ENCODE measurements at regions not wholly inside any gene's neighbourhood (a gene's known extent, or its start where the extent isn't known, plus 50 kb on each side); places are given as distances from the start of the nearest gene placed in this dataset.

DNA sequence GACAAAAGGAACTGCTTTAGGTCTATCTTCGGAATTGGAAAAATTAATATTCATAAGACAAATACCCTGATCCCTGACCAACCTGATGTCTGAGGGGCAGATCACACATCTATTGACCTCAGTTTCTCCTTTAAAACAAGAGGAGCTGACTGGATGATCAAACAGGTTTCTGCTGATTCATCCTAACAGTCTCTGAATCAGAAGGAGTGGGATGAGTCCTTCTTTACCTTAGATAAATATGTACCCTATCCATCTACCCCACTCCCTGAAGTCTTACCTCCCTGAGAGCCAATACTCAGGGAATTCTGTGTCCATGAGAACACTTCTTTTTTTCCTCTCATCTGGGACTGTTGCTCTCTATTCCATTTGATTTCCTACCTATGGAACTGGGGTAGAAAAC, 80.3 kb upstream of the CRHR1 start:
- H3K4me3 Mint-ChIP-seq = no peak overlapping the region
- peaks cover 16% of the 10 kb centered on the region for H3K4me1 Mint-ChIP-seq (ENCODE audit: low read depth)
- intact Hi-C loops (cut with micrococcal nuclease) = no loop called here
- H3K27me3 Mint-ChIP-seq (ENCODE audit: insufficient read depth) = peaks cover 16% of the 10 kb centered on the region
- no peaks in the 10 kb centered on the region for H3K36me3 Mint-ChIP-seq (ENCODE audit: low read depth)
- no peak overlapping the region for H3K27ac Mint-ChIP-seq
- no peaks in the 10 kb centered on the region for H3K9me3 Mint-ChIP-seq
- DNase-seq (ENCODE audit: low spot score) = no peak

GRCh38 chr17:45704251-45704650, 79.9 kb upstream of the CRHR1 start:
- Mint-ChIP-seq H3K9me3 (no peaks in the 10 kb centered on the region), H3K4me3 (no peak overlapping the region), H3K4me1 (ENCODE audit: low read depth) (peaks cover 16% of the 10 kb centered on the region), H3K36me3 (ENCODE audit: low read depth) (no peaks in the 10 kb centered on the region), H3K27ac (no peak overlapping the region), H3K27me3 (ENCODE audit: insufficient read depth) (peaks cover 16% of the 10 kb centered on the region)
- intact Hi-C loops (cut with micrococcal nuclease) = no loop called here
- DNase-seq (ENCODE audit: low spot score) = no peak

- Mint-ChIP-seq H3K4me3 (no peak overlapping the region), H3K27me3 (ENCODE audit: insufficient read depth) (peaks cover 16% of the 10 kb centered on the region), H3K4me1 (ENCODE audit: low read depth) (peaks cover 16% of the 10 kb centered on the region), H3K9me3 (no peaks in the 10 kb centered on the region), H3K27ac (peak overlapping the region; percentile 70), H3K36me3 (ENCODE audit: low read depth) (no peaks in the 10 kb centered on the region)
- no peak for DNase-seq (ENCODE audit: low spot score)
- intact Hi-C loops (cut with micrococcal nuclease) = no loop called here
Measured at GRCh38 chr17:45705123-45706009, 78.8 kb upstream of the CRHR1 start.

GRCh38 chr17:45706033-45706432, 78.1 kb upstream of the CRHR1 start:
- no peaks in the 10 kb centered on the region for H3K36me3 Mint-ChIP-seq (ENCODE audit: low read depth)
- H3K9me3 Mint-ChIP-seq = no peaks in the 10 kb centered on the region
- H3K4me3 Mint-ChIP-seq = no peak overlapping the region
- no peak for DNase-seq (ENCODE audit: low spot score)
- peaks cover 13% of the 10 kb centered on the region for H3K27me3 Mint-ChIP-seq (ENCODE audit: insufficient read depth)
- intact Hi-C loops (cut with micrococcal nuclease) = no loop called here
- H3K27ac Mint-ChIP-seq = no peak overlapping the region
- H3K4me1 Mint-ChIP-seq (ENCODE audit: low read depth) = peaks cover 16% of the 10 kb centered on the region

DNA sequence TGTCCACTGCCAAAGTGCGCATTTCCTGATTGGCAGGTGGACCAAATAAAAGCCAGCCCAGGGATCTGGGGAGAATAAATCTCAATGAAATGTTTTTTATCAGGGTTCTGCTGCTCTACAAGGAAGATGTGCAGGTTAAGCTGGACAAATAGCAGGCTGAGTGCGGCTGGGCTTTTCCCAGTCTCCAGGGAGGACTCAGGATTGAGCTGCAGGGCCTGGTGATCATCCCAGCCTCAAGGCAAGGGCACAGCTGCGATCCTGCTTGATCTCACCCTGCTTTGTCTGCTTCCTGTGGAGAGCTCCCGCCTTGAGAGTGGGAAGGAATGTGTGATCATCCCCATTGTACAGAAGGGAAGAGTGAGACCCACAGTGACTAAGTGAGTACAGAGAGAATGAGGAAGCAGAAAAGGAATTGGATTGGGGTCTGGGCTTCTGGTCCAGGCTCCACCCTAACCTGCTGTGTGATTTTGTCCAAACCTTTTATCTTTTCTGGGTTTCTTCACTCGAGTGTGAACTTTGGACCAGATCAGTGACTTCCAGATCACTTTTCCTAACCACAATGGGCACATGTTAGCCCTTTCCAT, 75.3 kb upstream of the CRHR1 start:
- Mint-ChIP-seq H3K9me3 (no peaks in the 10 kb centered on the region), H3K4me3 (no peak overlapping the region), H3K36me3 (ENCODE audit: low read depth) (no peaks in the 10 kb centered on the region)

GRCh38 chr17:45709728-45710288, 74.3 kb upstream of the CRHR1 start:
- Mint-ChIP-seq H3K4me1 (ENCODE audit: low read depth) (peaks cover 11% of the 10 kb centered on the region), H3K9me3 (no peaks in the 10 kb centered on the region), H3K4me3 (no peak overlapping the region), H3K36me3 (ENCODE audit: low read depth) (no peaks in the 10 kb centered on the region), H3K27me3 (ENCODE audit: insufficient read depth) (peaks cover 11% of the 10 kb centered on the region), H3K27ac (no peak overlapping the region)
- DNase-seq (ENCODE audit: low spot score) = no peak
- intact Hi-C loops (cut with micrococcal nuclease) = no loop called here

More for the DNA sequence above, 75.3 kb upstream of the CRHR1 start:
- no peak for DNase-seq (ENCODE audit: low spot score)
- intact Hi-C loops (cut with micrococcal nuclease) = no loop called here
- H3K27ac Mint-ChIP-seq = no peak overlapping the region
- peaks cover 9% of the 10 kb centered on the region for H3K27me3 Mint-ChIP-seq (ENCODE audit: insufficient read depth)
- peaks cover 16% of the 10 kb centered on the region for H3K4me1 Mint-ChIP-seq (ENCODE audit: low read depth)

- no peak overlapping the region for H3K4me3 Mint-ChIP-seq
- no peaks in the 10 kb centered on the region for H3K36me3 Mint-ChIP-seq (ENCODE audit: low read depth)
- intact Hi-C loops (cut with micrococcal nuclease) = no loop called here
Measured at GRCh38 chr17:45715787-45716186, 68.3 kb upstream of the CRHR1 start.

GRCh38 chr17:45718791-45719190, 65.3 kb upstream of the CRHR1 start:
- no peak overlapping the region for H3K27ac Mint-ChIP-seq

More at GRCh38 chr17:45715787-45716186, 68.3 kb upstream of the CRHR1 start:
- no peaks in the 10 kb centered on the region for H3K9me3 Mint-ChIP-seq
- H3K4me1 Mint-ChIP-seq (ENCODE audit: low read depth) = no peaks in the 10 kb centered on the region
- no peak for DNase-seq (ENCODE audit: low spot score)
- H3K27ac Mint-ChIP-seq = no peak overlapping the region
- peaks cover 28% of the 10 kb centered on the region for H3K27me3 Mint-ChIP-seq (ENCODE audit: insufficient read depth)

DNA sequence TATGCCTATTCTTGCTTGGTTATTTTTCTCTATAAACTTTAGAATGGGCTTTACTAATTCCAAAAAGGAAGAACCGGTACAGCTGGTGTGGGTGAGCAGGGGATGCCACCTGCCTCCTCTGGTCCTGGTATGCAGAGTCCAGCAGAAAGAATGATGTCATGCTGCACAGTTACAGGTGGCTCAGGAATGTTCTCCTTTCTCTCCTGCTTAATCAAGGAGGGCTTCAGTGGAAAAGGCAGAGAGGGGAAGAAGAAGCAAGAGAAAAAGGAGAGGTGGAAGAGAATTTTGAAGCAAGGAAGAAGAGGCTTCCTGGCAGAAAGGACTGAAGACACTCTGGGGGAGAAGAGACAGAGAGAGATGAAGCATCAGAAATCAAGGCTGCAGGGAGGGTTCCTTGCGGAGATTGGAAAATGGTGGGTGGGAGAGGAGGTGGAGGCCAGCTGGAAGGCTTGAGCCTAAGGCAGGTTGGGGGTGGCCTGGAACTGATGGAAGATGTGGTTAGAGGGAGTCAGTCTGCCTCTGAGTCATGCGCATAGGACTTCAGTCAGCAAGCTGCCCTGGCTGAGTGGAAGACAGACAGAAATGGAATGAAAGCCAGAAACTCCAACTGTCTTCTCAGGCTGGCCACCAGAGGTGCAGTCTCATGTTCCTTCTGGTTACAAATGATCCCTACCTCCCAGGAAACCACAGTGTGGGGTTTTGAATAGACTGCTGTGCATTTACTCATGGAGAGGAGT, 64.6 kb upstream of the CRHR1 start:
- H3K36me3 Mint-ChIP-seq (ENCODE audit: low read depth) = no peaks in the 10 kb centered on the region
- no peak overlapping the region for H3K4me3 Mint-ChIP-seq
- peaks cover 32% of the 10 kb centered on the region for H3K27me3 Mint-ChIP-seq (ENCODE audit: insufficient read depth)
- H3K4me1 Mint-ChIP-seq (ENCODE audit: low read depth) = no peaks in the 10 kb centered on the region
- intact Hi-C loops (cut with micrococcal nuclease) = no loop called here
- H3K9me3 Mint-ChIP-seq = no peaks in the 10 kb centered on the region
- H3K27ac Mint-ChIP-seq = no peak overlapping the region
- no peak for DNase-seq (ENCODE audit: low spot score)

More at GRCh38 chr17:45718791-45719190, 65.3 kb upstream of the CRHR1 start:
- no peak for DNase-seq (ENCODE audit: low spot score)
- H3K4me1 Mint-ChIP-seq (ENCODE audit: low read depth) = no peaks in the 10 kb centered on the region
- H3K9me3 Mint-ChIP-seq = no peaks in the 10 kb centered on the region
- no peak overlapping the region for H3K4me3 Mint-ChIP-seq
- intact Hi-C loops (cut with micrococcal nuclease) = no loop called here
- no peaks in the 10 kb centered on the region for H3K36me3 Mint-ChIP-seq (ENCODE audit: low read depth)
- peaks cover 33% of the 10 kb centered on the region for H3K27me3 Mint-ChIP-seq (ENCODE audit: insufficient read depth)

DNA sequence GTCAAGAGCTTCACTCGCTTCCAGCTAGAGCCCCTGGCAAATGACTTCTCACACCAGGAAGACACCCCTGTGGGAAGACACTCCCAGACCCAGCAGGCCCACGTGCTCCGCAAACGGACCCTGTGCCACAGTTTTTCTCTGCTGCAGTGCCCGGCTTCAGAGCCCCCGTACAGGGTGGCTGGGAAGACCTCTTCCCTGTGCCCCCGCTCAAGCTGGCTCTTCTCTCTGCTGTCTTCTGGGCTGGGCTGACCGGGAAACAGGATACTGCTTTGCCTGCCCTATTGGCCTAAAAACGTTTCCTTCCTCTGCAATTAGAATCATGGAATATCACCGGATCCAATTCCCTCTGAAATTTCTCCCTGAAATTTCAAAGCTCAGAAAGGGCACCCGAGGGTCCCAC, 63.7 kb upstream of the CRHR1 start:
- H3K4me3 Mint-ChIP-seq = no peak overlapping the region
- H3K9me3 Mint-ChIP-seq = no peaks in the 10 kb centered on the region
- no peak overlapping the region for H3K27ac Mint-ChIP-seq
- H3K4me1 Mint-ChIP-seq (ENCODE audit: low read depth) = no peaks in the 10 kb centered on the region
- H3K36me3 Mint-ChIP-seq (ENCODE audit: low read depth) = no peaks in the 10 kb centered on the region
- DNase-seq (ENCODE audit: low spot score) = no peak
- peaks cover 30% of the 10 kb centered on the region for H3K27me3 Mint-ChIP-seq (ENCODE audit: insufficient read depth)
- intact Hi-C loops (cut with micrococcal nuclease) = no loop called here

DNA sequence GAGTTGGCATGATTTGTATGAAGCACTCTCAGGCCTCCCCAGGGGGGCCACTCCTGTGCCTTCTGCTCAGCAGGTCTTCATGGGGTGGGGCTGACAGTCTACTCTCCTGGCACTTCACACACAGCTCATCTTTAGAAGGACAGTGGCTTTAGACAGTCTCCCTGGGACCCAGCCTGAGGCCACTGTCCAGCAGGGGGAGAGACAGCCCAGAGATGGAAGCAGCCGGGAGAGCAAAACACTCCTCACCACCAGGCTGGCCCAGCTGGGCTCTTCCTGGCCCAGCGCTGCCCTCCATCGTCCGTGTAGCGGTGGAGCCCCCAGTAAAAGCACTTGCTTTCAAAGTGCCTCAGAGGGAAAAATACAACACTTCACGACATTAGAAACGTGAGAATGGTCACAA, 62.0 kb upstream of the CRHR1 start:
- no peaks in the 10 kb centered on the region for H3K9me3 Mint-ChIP-seq
- peaks cover 31% of the 10 kb centered on the region for H3K27me3 Mint-ChIP-seq (ENCODE audit: insufficient read depth)
- intact Hi-C loops (cut with micrococcal nuclease) = no loop called here
- H3K4me3 Mint-ChIP-seq = no peak overlapping the region
- DNase-seq (ENCODE audit: low spot score) = no peak
- no peaks in the 10 kb centered on the region for H3K4me1 Mint-ChIP-seq (ENCODE audit: low read depth)
- no peaks in the 10 kb centered on the region for H3K36me3 Mint-ChIP-seq (ENCODE audit: low read depth)
- no peak overlapping the region for H3K27ac Mint-ChIP-seq

DNA sequence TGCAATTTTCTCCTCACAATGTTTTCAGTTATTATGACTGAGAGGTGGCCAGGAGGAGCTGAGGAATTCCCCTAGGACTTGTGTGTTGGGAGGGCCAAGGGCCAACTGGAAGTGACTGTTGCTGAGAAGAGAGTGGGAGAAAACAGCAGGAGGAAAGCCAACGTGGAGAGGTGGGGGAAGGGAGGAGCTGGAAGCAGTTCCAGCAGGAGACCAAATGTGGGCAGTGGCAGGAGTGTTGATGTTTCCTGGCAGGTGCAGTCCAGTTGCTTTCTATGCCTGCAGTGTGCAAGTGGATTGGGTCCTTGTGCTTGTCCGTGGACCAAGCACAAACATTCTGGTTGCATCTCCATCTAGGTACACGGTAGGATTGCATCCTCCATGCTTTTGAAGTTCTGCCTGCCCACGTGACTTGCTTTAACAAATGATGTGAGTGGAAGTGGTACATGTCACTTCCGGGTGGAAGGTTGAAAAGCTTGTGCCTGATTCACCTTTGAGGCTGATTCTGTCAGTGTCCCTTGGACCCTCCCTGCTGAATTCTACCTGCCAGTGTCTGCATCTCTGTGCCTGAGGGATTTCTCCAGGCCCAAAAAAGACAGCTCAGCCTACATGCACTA, 54.7 kb upstream of the CRHR1 start:
- no peaks in the 10 kb centered on the region for H3K36me3 Mint-ChIP-seq (ENCODE audit: low read depth)
- intact Hi-C loops (cut with micrococcal nuclease) = no loop called here
- H3K4me3 Mint-ChIP-seq = no peak overlapping the region
- no peaks in the 10 kb centered on the region for H3K4me1 Mint-ChIP-seq (ENCODE audit: low read depth)
- H3K9me3 Mint-ChIP-seq = peaks cover 16% of the 10 kb centered on the region
- peaks cover 10% of the 10 kb centered on the region for H3K27me3 Mint-ChIP-seq (ENCODE audit: insufficient read depth)
- no peak overlapping the region for H3K27ac Mint-ChIP-seq
- DNase-seq (ENCODE audit: low spot score) = no peak

Data from activated T-helper 1 cell treated with anti-CD3 and anti-CD28 coated beads, Interleukin-12 subunit alpha, Interleukin-12 subunit beta, Interleukin-2, Interleukin-4 antibody, amounts not matched to agents 30 ng/mL and 10 ng/mL and 1 ng/mL, durations not matched to agents 14 hours and 24 hours and 36 hours (primary cell).